Cardiac muscle cell (in vitro differentiated cells and primary cell): ENCODE measurements at regions not wholly inside any gene's neighbourhood (a gene's known extent, or its start where the extent isn't known, plus 50 kb on each side); places are given as distances from the start of the nearest gene placed in this dataset.

Source experiments
- DNase-seq, 2 donors: peaks; one replicate each; pipeline versions ENCODE4 v3.0.0 to v3.0.0-alpha.2; 2010 to 2017; ENCODE audit warnings: low read depth in 1 of 2, low spot score in 1 of 2
- H3K27ac ChIP-seq: fragments of 200-600 bp; sonication (generic); 2 replicates; pipeline ENCODE4 v1.5.1; 2016
- H3K27me3 ChIP-seq: fragments of 200-600 bp; sonication (generic); 2 replicates; pipeline ENCODE4 v1.6.0; 2016; ENCODE audit warnings: control low read depth
- H3K36me3 ChIP-seq: fragments of 200-600 bp; sonication (generic); 2 replicates; pipeline ENCODE4 v1.5.1; 2016; ENCODE audit warnings: control low read depth
- H3K4me1 ChIP-seq: fragments of 200-600 bp; sonication (generic); 2 replicates; pipeline ENCODE4 v1.8.1; 2017; ENCODE audit warnings: low read depth, mild to moderate bottlenecking, mixed run types
- H3K4me3 ChIP-seq: fragments of 200-600 bp; sonication (generic); 2 replicates; pipeline ENCODE4 v1.5.1; 2016; ENCODE audit warnings: mild to moderate bottlenecking
- H3K9me3 ChIP-seq: fragments of 200-600 bp; sonication (generic); 2 replicates; pipeline ENCODE4 v1.5.1; 2017; ENCODE audit warnings: low read depth, mild to moderate bottlenecking, control low read depth
- CTCF ChIP-seq: IDR thresholded peaks from 2 replicates; pipeline ENCODE4 v1.5.1; 2012; ENCODE audit warnings: low read depth, mild to moderate bottlenecking, low read length

DNA sequence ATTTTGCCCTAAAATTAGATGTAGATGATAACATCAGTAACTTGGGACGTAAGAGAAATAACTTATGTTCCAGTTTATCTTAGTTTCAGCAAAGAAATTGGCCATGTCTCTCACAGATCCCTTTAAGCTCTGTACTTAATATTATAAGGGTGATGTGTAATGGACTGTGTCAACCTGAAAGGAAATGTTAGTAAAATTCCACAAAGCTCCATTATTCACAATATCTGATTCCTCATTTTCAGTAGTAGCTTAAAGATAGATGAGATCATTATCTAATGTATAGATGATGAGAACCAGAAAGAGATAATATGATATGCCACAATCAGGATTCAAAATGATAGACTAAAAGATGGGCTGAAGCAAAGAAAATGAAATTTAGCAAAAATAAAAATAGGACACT lies 316.8 kb upstream of the CHRM2 start:
- no peaks in the 10 kb centered on the region for H3K27me3 ChIP-seq
- H3K27ac ChIP-seq = no peak overlapping the region
- H3K4me1 ChIP-seq = no peaks in the 10 kb centered on the region
- no peak for DNase-seq
- no peak overlapping the region for H3K4me3 ChIP-seq
- no peak for TF ChIP-seq CTCF
- no peaks in the 10 kb centered on the region for H3K36me3 ChIP-seq
- no peaks in the 10 kb centered on the region for H3K9me3 ChIP-seq

- Histone ChIP-seq H3K9me3 (no peaks in the 10 kb centered on the region), H3K36me3 (no peaks in the 10 kb centered on the region), H3K27me3 (no peaks in the 10 kb centered on the region), H3K4me3 (no peak overlapping the region), H3K4me1 (peaks cover 3% of the 10 kb centered on the region), H3K27ac (no peak overlapping the region)
- DNase-seq = no peak
- TF ChIP-seq CTCF = no peak
Measured at GRCh38 chr7:136549756-136550155, 318.7 kb upstream of the CHRM2 start.

DNA sequence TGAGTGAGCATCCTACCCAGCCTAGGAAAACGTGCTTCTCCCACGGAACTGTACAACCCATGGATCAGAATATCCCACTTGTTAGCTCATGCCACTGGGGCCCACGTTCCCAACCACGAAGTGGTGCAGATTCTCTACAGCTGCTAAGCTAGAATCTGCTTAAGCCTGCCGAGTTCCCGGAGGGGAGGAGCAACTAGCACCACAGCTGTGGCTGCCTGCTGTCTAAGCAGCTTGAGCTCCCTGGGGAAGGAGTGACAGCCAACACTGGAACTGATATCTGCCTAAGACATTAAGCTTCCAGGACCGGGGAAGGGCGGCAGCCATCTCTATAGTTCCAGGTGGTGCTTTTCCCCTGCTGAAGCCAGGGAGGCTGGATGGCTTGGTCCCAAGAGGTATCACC lies 334.7 kb upstream of the CHRM2 start:
- no peaks in the 10 kb centered on the region for H3K9me3 ChIP-seq
- no peak for DNase-seq
- no peak overlapping the region for H3K4me3 ChIP-seq
- H3K27me3 ChIP-seq = no peaks in the 10 kb centered on the region
- no peaks in the 10 kb centered on the region for H3K4me1 ChIP-seq
- TF ChIP-seq CTCF = no peak
- H3K27ac ChIP-seq = no peak overlapping the region
- no peaks in the 10 kb centered on the region for H3K36me3 ChIP-seq

DNA sequence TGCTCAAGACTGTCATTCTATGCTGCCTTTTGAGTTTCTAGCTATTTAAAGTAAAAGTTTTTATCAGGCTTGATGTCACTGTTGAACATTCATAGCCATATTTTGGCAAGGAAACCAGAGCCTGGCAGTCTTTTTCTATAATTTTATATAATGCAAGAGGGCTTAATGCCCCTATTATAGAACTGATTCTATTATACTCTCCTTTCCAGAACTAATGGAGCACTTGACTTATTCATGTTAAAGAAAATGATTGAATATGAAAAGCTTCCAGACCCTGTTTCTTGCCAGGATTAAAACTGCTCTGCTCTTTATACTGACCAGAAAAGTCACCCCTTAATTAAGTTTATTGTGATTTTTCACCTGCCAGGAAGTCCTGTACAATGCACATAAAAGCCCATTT lies 337.6 kb upstream of the CHRM2 start:
- H3K27me3 ChIP-seq = no peaks in the 10 kb centered on the region
- H3K9me3 ChIP-seq = no peaks in the 10 kb centered on the region
- no peaks in the 10 kb centered on the region for H3K36me3 ChIP-seq
- H3K27ac ChIP-seq = no peak overlapping the region
- no peak for TF ChIP-seq CTCF
- H3K4me3 ChIP-seq = no peak overlapping the region
- no peaks in the 10 kb centered on the region for H3K4me1 ChIP-seq
- no peak for DNase-seq

- TF ChIP-seq CTCF = no peak
- H3K36me3 ChIP-seq = no peaks in the 10 kb centered on the region
- no peaks in the 10 kb centered on the region for H3K4me1 ChIP-seq
- peak in 1 of 2 donors; percentile 38 for DNase-seq
- no peaks in the 10 kb centered on the region for H3K9me3 ChIP-seq
- no peak overlapping the region for H3K4me3 ChIP-seq
- no peak overlapping the region for H3K27ac ChIP-seq
- H3K27me3 ChIP-seq = no peaks in the 10 kb centered on the region
Measured at GRCh38 chr7:136528329-136528728, 340.1 kb upstream of the CHRM2 start.

- Histone ChIP-seq H3K9me3 (no peaks in the 10 kb centered on the region), H3K36me3 (no peaks in the 10 kb centered on the region), H3K4me1 (no peaks in the 10 kb centered on the region), H3K27me3 (no peaks in the 10 kb centered on the region), H3K27ac (no peak overlapping the region), H3K4me3 (no peak overlapping the region)
- no peak for DNase-seq
- no peak for TF ChIP-seq CTCF
Measured at GRCh38 chr7:136527554-136527953, 340.9 kb upstream of the CHRM2 start.
